ENCODE measurements at regions not wholly inside any gene's neighbourhood (a gene's known extent, or its start where the extent isn't known, plus 50 kb on each side); places are given as distances from the start of the nearest gene placed in this dataset.
A peak's percentile ranks its signal among the peaks of the same experiment; 100 is the strongest.

DNA sequence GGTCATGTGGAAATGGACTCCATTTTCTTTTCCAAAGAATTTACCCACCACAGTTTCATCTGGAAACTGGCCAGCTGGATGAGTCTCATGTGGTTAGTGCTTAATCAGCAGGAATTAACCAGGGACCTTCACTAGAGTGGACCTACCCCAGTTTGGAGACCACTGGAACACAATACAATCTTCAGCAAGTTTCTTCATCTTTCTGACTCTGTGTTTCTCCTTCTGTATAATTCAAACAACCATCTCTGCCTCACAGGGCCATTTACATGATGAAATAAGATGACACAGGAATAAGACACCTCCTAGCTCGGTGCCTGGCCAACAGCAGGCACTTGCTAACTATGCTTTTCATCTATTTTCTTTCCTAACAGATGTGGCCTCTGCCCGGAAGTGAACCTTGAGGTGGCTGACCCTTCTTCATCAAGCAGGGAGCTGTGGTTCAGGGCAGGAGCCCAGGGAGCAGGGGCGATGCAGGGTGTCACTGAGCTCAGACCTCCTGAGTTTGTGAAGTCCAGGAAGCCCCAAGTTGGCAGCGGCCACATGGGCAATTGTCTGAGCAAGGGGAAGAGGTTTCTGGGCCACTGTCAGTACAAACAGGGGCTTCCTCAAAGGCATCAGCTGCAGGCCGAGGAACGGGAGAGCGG, 98.8 kb downstream of the SOD2 start (continued):
- TF ChIP-seq ZNF584 (CRISPR knock-in tag; IDR thresholded peaks at IDR 0.05; ENCODE audit: low read depth), result peak; percentile 65; the same call in 1 of the 2 replicates
- peak; percentile 41; the same call in 1 of the 2 replicates for TF ChIP-seq ZNF766 (CRISPR knock-in tag; conservative IDR thresholded peaks at IDR 0.05)

DNA sequence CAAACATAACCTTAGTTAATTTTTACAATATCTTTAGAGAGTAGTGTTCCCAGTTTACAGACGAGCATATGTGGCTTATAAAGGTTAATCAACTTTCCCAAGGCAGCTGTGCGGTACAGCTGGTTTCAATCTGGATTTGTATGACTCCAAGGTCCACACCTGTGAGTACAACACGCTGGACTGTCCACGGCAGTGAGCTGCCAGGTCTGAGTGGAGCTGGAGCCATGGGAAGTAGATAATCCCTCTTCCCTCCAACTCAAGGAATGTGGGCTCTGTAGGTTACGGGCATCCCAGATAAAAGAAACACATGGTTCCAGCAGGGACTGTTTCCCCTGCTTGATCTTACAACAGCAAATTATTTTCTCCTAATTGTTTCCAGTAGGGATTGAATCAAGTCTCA, 102.2 kb downstream of the SOD2 start:
- in situ Hi-C loops (cut with MboI) (no loop called here), intact Hi-C loops (cut with micrococcal nuclease) (no loop called here)
- H3K4me2 ChIP-seq (ENCODE audit: insufficient read depth, low read length), result no peak overlapping the region
- WGBS (ENCODE audit: insufficient coverage, low coverage, missing lambda C conversion rate), result 2% methylated on average over 5 of the region's 5 CpGs
- H3K27ac ChIP-seq (ENCODE audit: extremely low read depth, low read depth, low read length), result no peak overlapping the region
- ATAC-seq (no peak), FAIRE-seq (peak; percentile 19), DNase-seq (ENCODE audit: extremely low read depth in 1 of 4, low spot score in 3 of 4) (no peak)
- ChIA-PET POLR2A (interaction anchor here (1.0 kb wide), 1 partner anchor 12 kb away, joined by 3 read pairs; no protein-coding TSS in a partner anchor), CTCF (ENCODE audit: low intra/inter-chr PET ratio) (no interaction called here)
- H4K20me1 ChIP-seq (replicated peaks; ENCODE audit: control insufficient read depth, insufficient read depth, low read length), result no peaks in the 10 kb centered on the region
- no peak overlapping the region for H3K9ac ChIP-seq (ENCODE audit: insufficient read depth in 1 of 2, low read depth in 2 of 2, low read length in 2 of 2)
- no TSS peak for BruUV-seq (replicated peaks)
- no peaks in the 10 kb centered on the region for H3K79me2 ChIP-seq (ENCODE audit: control insufficient read depth, insufficient read depth, low read length)
- peaks cover 10 to 23% of the 10 kb centered on the region in 2 experiments for H3K27me3 ChIP-seq (ENCODE audit: control insufficient read depth in 2 of 2, insufficient read depth in 2 of 2, low read length in 2 of 2)
- H3K9me3 ChIP-seq (replicated peaks; ENCODE audit: control insufficient read depth, insufficient read depth, low read depth, low read length), result no peaks in the 10 kb centered on the region
- H3K9me1 ChIP-seq (ENCODE audit: control insufficient read depth, insufficient read depth, low read length), result no peaks in the 10 kb centered on the region
- H3K4me1 ChIP-seq (replicated peaks in 1 of 2; ENCODE audit: control insufficient read depth in 2 of 2, insufficient read depth in 2 of 2, low read length in 2 of 2), result no peaks in the 10 kb centered on the region
- no peaks in the 10 kb centered on the region for H3K36me3 ChIP-seq (ENCODE audit: control insufficient read depth, insufficient read depth, low read length)
- no peak overlapping the region for H3K4me3 ChIP-seq
- no peak overlapping the region for H2AFZ ChIP-seq (ENCODE audit: low read depth, low read length)
- no peak for TF ChIP-seq MYNN (IDR thresholded peaks at IDR 0.05)
- no peak for TF ChIP-seq MYNN (CRISPR knock-in tag; IDR thresholded peaks at IDR 0.05)
- no peak for TF ChIP-seq CHD7 (IDR thresholded peaks at IDR 0.05; ENCODE audit: low read depth, low read length)
- no peak for TF ChIP-seq MXI1 (IDR thresholded peaks at IDR 0.05; ENCODE audit: low read depth, low read length)
- no peak for TF ChIP-seq HMGN3 (IDR thresholded peaks at IDR 0.05; ENCODE audit: borderline replicate concordance, extremely low read depth, insufficient read length, low read depth, low read length)
- no peak for TF ChIP-seq SMARCE1 (IDR thresholded peaks at IDR 0.05)
- no peak for TF ChIP-seq SMAD4 (CRISPR knock-in tag; conservative IDR thresholded peaks at IDR 0.05)
- TF ChIP-seq ZZZ3 (IDR thresholded peaks at IDR 0.05), result no peak

All from K562 (cell line).